ENCODE measurements at regions not wholly inside any gene's neighbourhood (a gene's known extent, or its start where the extent isn't known, plus 50 kb on each side); places are given as distances from the start of the nearest gene placed in this dataset.
"Not testable (repeated sequence)": the region's sequence is repeated elsewhere in the genome, so short reads cannot be mapped to it uniquely, and the experiment has no call there.

- DNase-seq: not testable (repeated sequence)
These were observed 82.2 kb upstream of the ANTXRL start for GRCh38 chr10:46204482-46205102.

DNA sequence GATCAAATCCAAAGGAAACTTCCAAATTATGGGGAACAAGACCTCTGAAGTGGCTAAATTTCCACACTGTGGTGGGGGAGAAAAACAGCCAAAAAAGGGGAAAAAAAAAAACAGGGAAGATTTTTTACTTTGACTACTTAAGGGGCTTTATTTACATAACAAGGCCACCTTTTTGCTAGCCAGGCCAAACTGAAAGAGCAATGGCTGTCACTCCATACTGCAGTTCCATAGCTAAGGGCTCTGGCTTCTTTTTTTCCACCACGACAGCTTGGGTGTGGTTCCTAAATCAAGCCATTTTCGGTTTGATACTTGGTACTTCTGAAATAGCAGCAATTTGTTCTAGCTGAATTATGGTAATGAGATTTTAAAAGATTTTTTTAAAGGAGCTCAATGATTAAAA is 76.4 kb upstream of the ANTXRL start:
- DNase-seq: not testable (repeated sequence)

DNA sequence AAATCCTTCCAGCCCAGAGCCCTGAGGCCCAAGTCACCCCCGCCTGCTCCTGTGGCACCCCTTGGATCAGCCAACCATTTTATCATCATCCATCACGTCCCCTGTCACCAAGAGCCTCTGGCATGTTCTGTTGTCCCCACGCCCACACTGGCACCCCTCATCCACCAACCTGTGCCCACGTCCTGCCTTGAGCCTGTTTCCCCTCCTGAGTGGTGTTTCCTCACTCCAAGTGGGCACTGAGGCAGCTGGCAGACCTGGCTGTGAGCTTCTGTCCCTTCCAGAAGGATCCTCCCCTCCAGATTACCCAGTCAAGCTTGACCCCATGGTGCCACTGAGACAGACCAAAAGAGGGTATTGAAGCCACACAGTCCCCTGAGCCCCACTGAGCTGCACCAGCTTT is 71.4 kb upstream of the ANTXRL start:
- no peak for DNase-seq

GRCh38 chr10:46216003-46216634 is 70.7 kb upstream of the ANTXRL start:
- DNase-seq: no peak

- DNase-seq: no peak
These were observed 69.7 kb upstream of the ANTXRL start for GRCh38 chr10:46216836-46217751.

DNA sequence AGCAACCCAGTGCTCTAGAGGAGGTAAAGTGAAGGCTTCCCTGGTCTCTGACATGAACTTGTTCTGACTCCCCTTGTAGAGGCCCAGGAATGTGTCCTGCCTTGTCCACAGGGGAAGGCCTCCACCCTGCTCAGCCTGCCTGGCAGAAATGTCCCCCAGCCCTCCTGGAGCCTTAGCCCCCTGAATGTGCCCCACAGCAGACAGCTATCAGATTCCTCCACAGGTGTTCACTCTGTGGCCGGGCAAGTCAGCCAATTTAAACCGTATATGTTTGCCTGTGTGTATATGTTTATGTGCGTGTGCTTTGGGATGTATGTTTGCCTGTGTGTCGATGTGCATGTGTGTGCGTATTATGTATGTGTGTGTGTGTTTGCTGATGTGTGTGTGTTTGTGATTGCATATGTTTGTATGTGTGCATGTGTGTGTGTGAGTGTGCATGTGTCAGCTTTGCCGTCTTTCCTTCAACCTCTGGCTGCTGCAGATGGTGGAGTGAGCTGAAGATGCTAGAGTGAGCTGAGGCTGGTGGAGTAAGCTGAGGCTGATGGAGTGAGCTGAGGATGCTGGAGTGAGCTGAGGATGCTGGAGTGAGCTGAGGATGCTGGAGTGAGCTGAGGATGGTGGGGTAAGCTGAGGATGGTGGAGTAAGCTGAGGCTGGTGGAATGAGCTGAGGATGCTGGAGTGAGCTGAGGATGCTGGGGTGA is 68.9 kb upstream of the ANTXRL start:
- DNase-seq: no peak

GRCh38 chr10:46218921-46219320 is 67.9 kb upstream of the ANTXRL start:
- no peak for DNase-seq

- DNase-seq: not testable (repeated sequence)
These were observed 67.3 kb upstream of the ANTXRL start for GRCh38 chr10:46219431-46219990.

DNA sequence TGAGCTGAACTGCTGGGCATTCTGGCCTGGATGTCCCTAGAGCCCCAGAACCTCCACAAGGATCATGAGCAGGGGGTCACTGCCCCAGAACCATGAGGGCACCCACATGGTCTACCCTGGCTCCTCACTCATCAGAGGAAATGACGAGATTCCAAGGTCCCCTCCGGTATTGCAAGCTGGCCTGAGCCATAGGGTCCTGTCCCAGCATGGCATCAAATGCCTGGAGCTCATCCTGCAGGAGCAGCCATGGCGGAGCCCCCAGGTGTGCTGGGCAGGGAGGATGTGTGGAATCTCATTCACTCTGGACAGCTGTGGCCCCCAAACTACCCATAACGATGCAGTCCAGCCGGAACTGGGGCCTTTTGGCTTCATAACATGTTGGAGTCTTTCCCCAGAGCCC is 66.6 kb upstream of the ANTXRL start:
- no peak for DNase-seq

DNA sequence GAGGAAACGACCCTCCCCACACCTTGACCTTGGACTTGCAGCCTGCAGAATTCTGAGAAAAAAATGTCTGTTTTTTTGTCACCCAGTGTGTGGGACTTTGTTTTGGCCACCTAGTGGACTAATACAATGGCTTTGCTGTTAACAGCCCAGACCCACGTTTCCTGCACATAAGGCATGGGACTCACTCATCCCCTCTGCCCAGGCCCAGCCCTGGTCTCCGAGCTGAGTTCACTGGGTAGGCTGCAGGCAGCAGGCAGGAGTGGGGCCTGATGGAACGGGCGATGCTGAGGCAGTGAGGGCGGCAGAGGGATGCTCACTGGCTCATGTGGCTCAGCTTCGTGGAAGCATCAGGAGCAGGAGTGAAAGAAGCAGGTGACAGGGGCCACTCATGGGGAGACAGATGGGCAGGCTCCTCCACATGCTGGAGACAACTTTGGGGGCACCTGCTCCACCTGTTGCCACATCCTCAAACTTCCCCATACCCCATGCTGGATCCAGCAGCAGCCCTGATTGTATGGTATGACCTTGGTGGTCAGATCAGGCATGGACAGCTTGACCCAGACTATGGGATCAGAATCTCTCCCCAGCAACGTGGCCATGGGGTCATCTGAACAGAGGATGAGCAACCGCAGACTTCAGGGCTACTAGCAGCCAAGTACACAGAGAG is 65.8 kb upstream of the ANTXRL start:
- no peak for DNase-seq

DNA sequence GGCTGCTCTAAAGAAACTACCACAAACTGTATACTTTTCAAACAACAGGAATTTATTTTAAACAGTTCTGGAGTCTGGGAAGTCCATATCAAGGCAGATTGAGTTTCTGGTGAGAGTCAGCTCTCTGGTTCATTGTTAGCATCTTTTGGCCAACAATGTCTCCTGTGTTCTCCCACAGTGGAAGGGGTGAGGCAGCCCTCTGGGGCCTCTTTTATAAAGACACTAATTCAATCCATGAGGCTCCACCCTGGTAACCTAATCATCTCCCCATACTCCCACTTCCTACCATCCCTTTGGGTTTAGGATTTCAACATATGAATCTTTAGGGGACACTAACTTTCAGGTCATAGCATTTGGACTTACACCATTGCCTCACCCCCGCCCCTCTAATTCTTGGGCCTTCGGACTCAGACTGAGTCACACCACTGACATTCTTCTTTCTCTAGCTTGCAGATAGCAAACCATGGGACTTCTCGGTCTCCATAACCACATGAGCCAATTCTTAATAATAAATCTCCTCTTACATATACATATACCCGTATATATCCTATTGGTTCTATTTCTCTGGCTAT is 64.3 kb upstream of the ANTXRL start:
- DNase-seq: no peak

DNA sequence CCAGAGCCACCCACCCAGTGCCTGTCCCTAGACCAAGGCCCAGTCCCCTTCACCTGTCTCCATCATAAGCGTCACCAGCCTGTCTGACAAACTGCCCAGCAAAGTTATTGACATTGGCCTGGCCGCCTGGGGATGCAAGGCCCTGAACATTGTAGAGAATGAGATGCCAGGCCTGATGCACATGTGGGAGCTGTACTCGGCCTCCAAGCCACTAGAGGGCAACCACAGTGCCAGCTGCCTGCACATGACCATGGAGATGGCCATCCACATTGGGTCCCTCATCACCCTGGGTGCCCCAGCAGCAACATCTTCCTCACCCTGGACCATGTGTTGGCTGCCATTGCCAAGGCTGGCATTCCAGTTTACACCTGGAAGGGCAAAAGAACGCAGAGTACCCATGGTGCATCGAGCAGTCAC is 63.7 kb upstream of the ANTXRL start:
- no peak for DNase-seq

- DNase-seq: no peak
These were observed 63.0 kb upstream of the ANTXRL start for GRCh38 chr10:46223626-46224413.

DNA sequence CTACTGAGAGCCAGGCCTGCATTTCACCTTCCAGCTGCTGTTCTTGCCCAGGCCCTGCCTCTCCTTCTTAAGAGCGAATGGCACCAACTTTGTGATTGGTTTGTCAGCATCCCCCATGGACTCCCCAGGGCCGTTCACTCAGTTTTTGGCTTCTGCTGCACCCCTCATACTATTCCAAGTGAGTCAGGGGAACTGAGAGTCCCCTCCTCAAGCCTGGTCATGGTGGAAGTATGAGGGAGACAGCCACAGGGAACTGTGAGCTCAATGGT is 62.4 kb upstream of the ANTXRL start:
- DNase-seq: no peak

DNA sequence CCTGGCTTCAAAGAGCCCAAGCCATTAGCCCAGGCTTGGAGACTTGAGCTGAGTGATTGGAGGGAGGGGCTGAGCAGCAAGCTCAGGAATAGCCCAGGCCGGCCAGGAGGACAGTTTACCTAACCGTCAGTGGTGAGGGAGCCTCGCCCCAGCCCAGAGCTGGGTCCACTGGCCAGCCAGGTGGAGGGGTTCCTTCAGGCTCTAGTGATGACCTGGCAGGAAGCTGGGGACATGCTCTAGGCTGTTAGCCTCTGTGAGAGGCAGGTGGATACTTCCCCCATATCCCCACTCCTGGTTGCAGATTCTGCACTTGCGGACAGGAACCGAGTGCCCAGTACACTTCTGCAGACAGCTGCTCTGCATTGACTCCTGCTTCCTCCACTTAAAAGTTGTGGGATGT is 61.2 kb upstream of the ANTXRL start:
- no peak for DNase-seq

DNA sequence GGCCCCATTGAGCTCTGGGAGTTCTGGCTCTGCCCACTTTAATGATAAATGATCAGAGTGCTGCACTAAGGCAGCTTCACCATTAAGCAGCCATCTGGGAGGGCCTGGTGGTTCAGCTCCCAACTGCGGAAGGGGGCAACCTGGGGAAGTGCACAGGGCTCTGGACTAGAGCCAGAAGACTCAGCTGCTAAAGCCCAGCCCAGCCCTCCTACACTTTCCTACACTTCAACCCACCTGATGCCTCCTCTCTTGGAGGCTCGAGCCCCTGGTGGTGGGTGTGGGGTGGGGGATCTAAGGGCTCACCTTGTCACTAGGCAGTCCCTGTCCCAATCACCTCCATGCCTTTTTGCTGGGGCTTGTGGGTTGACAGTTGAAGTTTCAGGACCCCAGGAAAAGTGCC is 60.6 kb upstream of the ANTXRL start:
- no peak for DNase-seq

- DNase-seq: no peak
These were observed 59.8 kb upstream of the ANTXRL start for GRCh38 chr10:46226900-46227558.

DNA sequence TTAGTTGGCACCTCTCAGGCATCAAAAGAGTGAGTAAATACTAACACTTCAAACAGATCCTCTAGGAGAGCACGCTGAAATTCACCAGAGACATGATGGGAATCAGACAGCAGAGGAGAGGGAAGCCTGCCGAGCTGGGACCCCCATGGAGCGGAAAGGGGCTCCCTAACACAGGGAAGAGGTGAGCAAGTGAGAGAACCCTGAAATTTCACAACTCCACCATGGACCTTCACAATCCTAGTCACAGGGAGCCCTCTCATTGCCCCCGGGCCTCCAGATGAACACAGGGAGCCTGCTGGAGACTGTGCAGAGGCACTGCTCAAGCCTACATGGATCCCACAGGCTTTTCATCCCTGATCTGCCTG is 59.2 kb upstream of the ANTXRL start:
- DNase-seq: no peak

DNA sequence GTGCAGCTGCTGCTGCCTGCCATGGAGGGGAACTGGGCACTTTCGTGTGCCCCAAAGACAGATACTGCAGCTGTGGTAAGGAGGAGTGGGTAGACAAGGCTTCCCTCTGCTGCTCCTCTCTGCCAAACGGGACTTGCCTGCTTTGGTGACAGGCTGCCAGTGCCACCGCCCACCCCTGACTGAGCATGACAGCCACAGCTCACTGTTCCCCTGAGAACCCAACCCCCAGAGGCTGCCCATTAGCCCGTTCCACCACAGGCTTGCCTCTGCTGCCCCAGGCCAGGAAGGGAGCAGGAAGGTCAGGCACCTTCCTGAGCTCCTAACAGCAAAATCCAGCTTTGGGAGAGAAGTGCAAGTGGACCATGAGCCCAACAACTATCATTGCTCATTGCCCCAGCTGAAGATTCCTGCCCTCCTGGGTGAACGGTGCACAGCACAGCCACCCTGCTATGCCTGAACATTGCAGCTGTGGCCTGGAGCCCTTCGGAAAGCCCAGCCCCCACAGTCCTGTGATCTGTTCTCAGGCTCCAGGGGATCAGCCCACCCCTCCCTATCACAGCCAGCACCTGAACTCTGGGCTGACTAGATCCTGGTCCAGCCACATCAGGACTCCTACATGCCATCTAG is 58.7 kb upstream of the ANTXRL start:
- DNase-seq: no peak

DNA sequence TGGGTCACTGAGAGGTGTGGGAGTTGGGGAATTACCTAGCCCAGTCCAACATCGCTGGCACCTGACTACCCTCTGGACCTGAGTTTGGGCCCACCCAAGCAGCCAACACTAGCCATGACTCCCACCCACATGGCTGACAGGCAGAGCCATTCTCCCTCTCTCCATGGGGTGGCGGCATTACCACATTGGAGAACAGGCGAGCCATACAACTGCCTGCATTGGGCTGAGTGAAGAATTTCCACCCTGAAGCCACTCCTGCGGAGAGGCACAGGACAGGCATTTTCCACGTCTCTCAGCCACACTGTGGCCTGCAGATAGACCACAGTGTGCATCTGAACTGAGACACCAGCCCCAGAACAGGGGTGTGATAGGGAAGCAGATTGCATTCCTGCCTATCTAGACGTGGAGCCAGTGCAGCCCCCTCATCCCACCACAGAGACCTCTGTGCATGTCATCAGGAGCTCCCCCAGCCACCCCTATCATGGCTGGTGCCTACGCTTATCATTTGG is 58.2 kb upstream of the ANTXRL start:
- peak; percentile 53 to 63 for DNase-seq
